OCI-LY3 (cell line): ENCODE measurements at regions not wholly inside any gene's neighbourhood (a gene's known extent, or its start where the extent isn't known, plus 50 kb on each side); places are given as distances from the start of the nearest gene placed in this dataset.

ENCODE experiments used
- H2AFZ ChIP-seq: fragments of 200-600, 300-600 bp; shearing (Covaris generic); 2 replicates; pipeline ENCODE4 v1.6.0; 2014; ENCODE audit warnings: antibody characterized with exemption, low read depth, low read length
- H3K27ac ChIP-seq: fragments of 200-600, 300-600 bp; sonication (generic); 2 replicates; pipeline ENCODE4 v1.5.1; 2014; ENCODE audit warnings: mild to moderate bottlenecking, low read length, moderate library complexity, mixed read lengths
- H3K27me3 ChIP-seq: fragments of 200-600, 300-600 bp; sonication (generic); 2 replicates; pipeline ENCODE4 v1.6.1; 2014; ENCODE audit warnings: low read depth, low read length, mixed read lengths
- H3K36me3 ChIP-seq: fragments of 200-600, 300-600 bp; sonication (generic); replicated peaks from 2 replicates; pipeline ENCODE3; 2014; ENCODE audit warnings: low read depth, low read length, mixed read lengths
- H3K4me1 ChIP-seq: fragments of 300-600, 200-600 bp; sonication (generic); 2 replicates; pipeline ENCODE4 v1.6.1; 2014; ENCODE audit warnings: low read length, mixed read lengths
- H3K4me2 ChIP-seq: fragments of 200-600, 300-600 bp; sonication (generic); 2 replicates; pipeline ENCODE4 v1.6.1; 2014; ENCODE audit warnings: low read length, mixed read lengths
- H3K4me3 ChIP-seq: fragments of 300-600, 200-600 bp; sonication (generic); 2 replicates; pipeline ENCODE4 v1.5.1; 2014; ENCODE audit warnings: antibody characterized with exemption, mild to moderate bottlenecking, low read length, moderate library complexity
- H3K79me2 ChIP-seq: fragments of 300-600, 200-600 bp; shearing (Covaris generic); 2 replicates; pipeline ENCODE4 v1.6.1; 2014; ENCODE audit warnings: mild to moderate bottlenecking, low read length, mixed read lengths
- H3K9ac ChIP-seq: fragments of 300-600, 200-600 bp; shearing (Covaris generic); 2 replicates; pipeline ENCODE4 v1.6.0; 2014; ENCODE audit warnings: mild to moderate bottlenecking, low read length, moderate library complexity
- H3K9me3 ChIP-seq: fragments of 200-600, 300-600 bp; shearing (Covaris generic); 2 replicates; pipeline ENCODE4 v1.6.1; 2014; ENCODE audit warnings: low read length, mixed read lengths; ENCODE audit not compliant: insufficient read depth
- H4K20me1 ChIP-seq: fragments of 200-600, 300-600 bp; sonication (generic); 2 replicates; pipeline ENCODE4 v1.6.1; 2016; ENCODE audit warnings: low read length, mixed read lengths; ENCODE audit not compliant: insufficient read depth
- CTCF ChIP-seq: fragments of 200-600, 300-600 bp; sonication (generic); IDR thresholded peaks from 2 replicates; pipeline ENCODE4 v1.5.1; 2014; ENCODE audit warnings: antibody characterized with exemption, low read length, low read depth
- EZH2phosphoT487 ChIP-seq: fragments of 200-600 bp; shearing (Covaris generic); IDR thresholded peaks from 2 replicates; pipeline ENCODE4 v1.6.1; 2018; ENCODE audit warnings: antibody characterized with exemption, mixed run types, low read depth

GRCh38 chr13:107456431-107456830 is 758.9 kb downstream of the LIG4 start:
- H3K36me3 ChIP-seq, result no peaks in the 10 kb centered on the region
- H2AFZ ChIP-seq, result no peak overlapping the region
- H4K20me1 ChIP-seq, result no peaks in the 10 kb centered on the region
- H3K79me2 ChIP-seq, result no peaks in the 10 kb centered on the region
- H3K9me3 ChIP-seq, result peaks cover 4% of the 10 kb centered on the region; the same call in 1 of the 2 replicates
- no peak overlapping the region for H3K9ac ChIP-seq
- TF ChIP-seq CTCF, result no peak
- no peak for TF ChIP-seq EZH2phosphoT487
- no peak overlapping the region for H3K27ac ChIP-seq
- H3K4me1 ChIP-seq, result no peaks in the 10 kb centered on the region
- H3K27me3 ChIP-seq, result no peaks in the 10 kb centered on the region
- no peak overlapping the region for H3K4me2 ChIP-seq
- no peak overlapping the region for H3K4me3 ChIP-seq

GRCh38 chr13:107452833-107453232 is 762.5 kb downstream of the LIG4 start:
- Histone ChIP-seq H3K27me3 (no peaks in the 10 kb centered on the region), H3K9me3 (peaks cover 4% of the 10 kb centered on the region; the same call in 1 of the 2 replicates), H3K4me3 (no peak overlapping the region), H3K79me2 (no peaks in the 10 kb centered on the region), H4K20me1 (no peaks in the 10 kb centered on the region), H2AFZ (no peak overlapping the region), H3K4me2 (no peak overlapping the region), H3K9ac (no peak overlapping the region), H3K36me3 (no peaks in the 10 kb centered on the region), H3K27ac (no peak overlapping the region), H3K4me1 (no peaks in the 10 kb centered on the region)
- no peak for TF ChIP-seq EZH2phosphoT487
- TF ChIP-seq CTCF, result no peak

GRCh38 chr13:107450931-107451330 is 764.4 kb downstream of the LIG4 start:
- Histone ChIP-seq H3K4me2 (no peak overlapping the region), H3K79me2 (no peaks in the 10 kb centered on the region), H3K9me3 (peaks cover 4% of the 10 kb centered on the region; the same call in 1 of the 2 replicates), H3K4me3 (no peak overlapping the region), H3K4me1 (no peaks in the 10 kb centered on the region), H3K36me3 (no peaks in the 10 kb centered on the region), H4K20me1 (no peaks in the 10 kb centered on the region), H3K27me3 (no peaks in the 10 kb centered on the region), H3K27ac (no peak overlapping the region), H2AFZ (no peak overlapping the region), H3K9ac (no peak overlapping the region)
- no peak for TF ChIP-seq CTCF
- no peak for TF ChIP-seq EZH2phosphoT487

- TF ChIP-seq CTCF (no peak), EZH2phosphoT487 (no peak)
Measured at GRCh38 chr13:107450431-107450830, 764.9 kb downstream of the LIG4 start.

More at GRCh38 chr13:107450431-107450830, 764.9 kb downstream of the LIG4 start:
- Histone ChIP-seq H3K27ac (no peak overlapping the region), H4K20me1 (no peaks in the 10 kb centered on the region), H3K4me1 (no peaks in the 10 kb centered on the region), H2AFZ (no peak overlapping the region), H3K4me2 (no peak overlapping the region), H3K9ac (no peak overlapping the region), H3K36me3 (no peaks in the 10 kb centered on the region), H3K9me3 (peaks cover 4% of the 10 kb centered on the region; the same call in 1 of the 2 replicates), H3K79me2 (no peaks in the 10 kb centered on the region), H3K4me3 (no peak overlapping the region), H3K27me3 (no peaks in the 10 kb centered on the region)
